ENCODE measurements at regions not wholly inside any gene's neighbourhood (a gene's known extent, or its start where the extent isn't known, plus 50 kb on each side); places are given as distances from the start of the nearest gene placed in this dataset.

- no peak for FAIRE-seq
These were observed 314.8 kb downstream of the DIPK2A start for GRCh38 chr3:144286235-144286910.

GRCh38 chr3:144287001-144287400 lies 315.4 kb downstream of the DIPK2A start:
- no peak for FAIRE-seq
- no peak for DNase-seq (ENCODE audit: insufficient read length, low spot score)
- TF ChIP-seq SPI1 (IDR thresholded peaks at IDR 0.05; ENCODE audit: low read depth, low read length): no peak
- TF ChIP-seq POLR2A (IDR thresholded peaks at IDR 0.05; ENCODE audit: low read depth, low read length): no peak
- TF ChIP-seq POLR2AphosphoS5 (IDR thresholded peaks at IDR 0.05; ENCODE audit: low read depth, low read length): no peak
- no peak for TF ChIP-seq POU2F2 (IDR thresholded peaks at IDR 0.05; ENCODE audit: low read depth, low read length)
- no peak for TF ChIP-seq TAF1 (IDR thresholded peaks at IDR 0.05; ENCODE audit: low read depth, low read length)
- TF ChIP-seq PAX5 (IDR thresholded peaks at IDR 0.05; ENCODE audit: insufficient read depth, low read length, severe bottlenecking): no peak

More at GRCh38 chr3:144286235-144286910, 314.8 kb downstream of the DIPK2A start:
- no peak for TF ChIP-seq PAX5 (IDR thresholded peaks at IDR 0.05; ENCODE audit: insufficient read depth, low read length, severe bottlenecking)
- TF ChIP-seq TAF1 (IDR thresholded peaks at IDR 0.05; ENCODE audit: low read depth, low read length): no peak
- no peak for TF ChIP-seq SPI1 (IDR thresholded peaks at IDR 0.05; ENCODE audit: low read depth, low read length)
- TF ChIP-seq POLR2AphosphoS5 (IDR thresholded peaks at IDR 0.05; ENCODE audit: low read depth, low read length): no peak
- no peak for TF ChIP-seq POLR2A (IDR thresholded peaks at IDR 0.05; ENCODE audit: low read depth, low read length)
- TF ChIP-seq POU2F2 (IDR thresholded peaks at IDR 0.05; ENCODE audit: low read depth, low read length): no peak
- DNase-seq (ENCODE audit: insufficient read length, low spot score): no peak

- TF ChIP-seq TAF1 (IDR thresholded peaks at IDR 0.05; ENCODE audit: low read depth, low read length): no peak
- no peak for TF ChIP-seq POLR2AphosphoS5 (IDR thresholded peaks at IDR 0.05; ENCODE audit: low read depth, low read length)
- FAIRE-seq: no peak
- no peak for DNase-seq (ENCODE audit: insufficient read length, low spot score)
These were observed 317.4 kb downstream of the DIPK2A start for GRCh38 chr3:144289057-144289456.

- no peak for DNase-seq (ENCODE audit: insufficient read length, low spot score)
- FAIRE-seq: peak; percentile 70
- TF ChIP-seq POLR2AphosphoS5 (IDR thresholded peaks at IDR 0.05; ENCODE audit: low read depth, low read length) (no peak), POU2F2 (IDR thresholded peaks at IDR 0.05; ENCODE audit: low read depth, low read length) (0 out of 2 replicates have a peak, but pooled peaks have one; percentile 52)
These were observed 323.3 kb downstream of the DIPK2A start for GRCh38 chr3:144294659-144295538.

- TF ChIP-seq POU2F2 (IDR thresholded peaks at IDR 0.05; ENCODE audit: low read depth, low read length) (no peak), POLR2A (IDR thresholded peaks at IDR 0.05; ENCODE audit: low read depth, low read length) (no peak), SPI1 (IDR thresholded peaks at IDR 0.05; ENCODE audit: low read depth, low read length) (no peak), TAF1 (IDR thresholded peaks at IDR 0.05; ENCODE audit: low read depth, low read length) (no peak), POLR2AphosphoS5 (IDR thresholded peaks at IDR 0.05; ENCODE audit: low read depth, low read length) (no peak), PAX5 (IDR thresholded peaks at IDR 0.05; ENCODE audit: insufficient read depth, low read length, severe bottlenecking) (no peak)
- DNase-seq (ENCODE audit: insufficient read length, low spot score) (no peak), FAIRE-seq (peak; percentile 40)
These were observed 324.0 kb downstream of the DIPK2A start for GRCh38 chr3:144295613-144296012.

- TF ChIP-seq SPI1 (IDR thresholded peaks at IDR 0.05; ENCODE audit: low read depth, low read length) (no peak), POLR2AphosphoS5 (IDR thresholded peaks at IDR 0.05; ENCODE audit: low read depth, low read length) (no peak), POLR2A (IDR thresholded peaks at IDR 0.05; ENCODE audit: low read depth, low read length) (no peak), PAX5 (IDR thresholded peaks at IDR 0.05; ENCODE audit: insufficient read depth, low read length, severe bottlenecking) (no peak), TAF1 (IDR thresholded peaks at IDR 0.05; ENCODE audit: low read depth, low read length) (no peak), POU2F2 (IDR thresholded peaks at IDR 0.05; ENCODE audit: low read depth, low read length) (no peak)
- FAIRE-seq: no peak
- no peak for DNase-seq (ENCODE audit: insufficient read length, low spot score)
These were observed 325.2 kb downstream of the DIPK2A start for GRCh38 chr3:144296808-144297207.

- TF ChIP-seq TAF1 (IDR thresholded peaks at IDR 0.05; ENCODE audit: low read depth, low read length) (no peak), POU2F2 (IDR thresholded peaks at IDR 0.05; ENCODE audit: low read depth, low read length) (no peak), PAX5 (IDR thresholded peaks at IDR 0.05; ENCODE audit: insufficient read depth, low read length, severe bottlenecking) (no peak), POLR2A (IDR thresholded peaks at IDR 0.05; ENCODE audit: low read depth, low read length) (no peak), POLR2AphosphoS5 (IDR thresholded peaks at IDR 0.05; ENCODE audit: low read depth, low read length) (no peak), SPI1 (IDR thresholded peaks at IDR 0.05; ENCODE audit: low read depth, low read length) (no peak)
- no peak for FAIRE-seq
- no peak for DNase-seq (ENCODE audit: insufficient read length, low spot score)
These were observed 330.2 kb downstream of the DIPK2A start for GRCh38 chr3:144301863-144302262.

GRCh38 chr3:144307951-144308350 lies 336.3 kb downstream of the DIPK2A start:
- TF ChIP-seq TAF1 (IDR thresholded peaks at IDR 0.05; ENCODE audit: low read depth, low read length) (no peak), POLR2A (IDR thresholded peaks at IDR 0.05; ENCODE audit: low read depth, low read length) (no peak), POU2F2 (IDR thresholded peaks at IDR 0.05; ENCODE audit: low read depth, low read length) (no peak), PAX5 (IDR thresholded peaks at IDR 0.05; ENCODE audit: insufficient read depth, low read length, severe bottlenecking) (no peak), POLR2AphosphoS5 (IDR thresholded peaks at IDR 0.05; ENCODE audit: low read depth, low read length) (no peak), SPI1 (IDR thresholded peaks at IDR 0.05; ENCODE audit: low read depth, low read length) (no peak)
- no peak for DNase-seq (ENCODE audit: insufficient read length, low spot score)
- no peak for FAIRE-seq

- DNase-seq (ENCODE audit: insufficient read length, low spot score) (no peak), FAIRE-seq (no peak)
- TF ChIP-seq POLR2AphosphoS5 (IDR thresholded peaks at IDR 0.05; ENCODE audit: low read depth, low read length) (no peak), TAF1 (IDR thresholded peaks at IDR 0.05; ENCODE audit: low read depth, low read length) (no peak), POU2F2 (IDR thresholded peaks at IDR 0.05; ENCODE audit: low read depth, low read length) (no peak), POLR2A (IDR thresholded peaks at IDR 0.05; ENCODE audit: low read depth, low read length) (no peak), SPI1 (IDR thresholded peaks at IDR 0.05; ENCODE audit: low read depth, low read length) (no peak), PAX5 (IDR thresholded peaks at IDR 0.05; ENCODE audit: insufficient read depth, low read length, severe bottlenecking) (no peak)
These were observed 336.8 kb downstream of the DIPK2A start for GRCh38 chr3:144308396-144308795.

Measured in GM12891 (cell line).